ENCODE measurements at regions not wholly inside any gene's neighbourhood (a gene's known extent, or its start where the extent isn't known, plus 50 kb on each side); places are given as distances from the start of the nearest gene placed in this dataset.

GRCh38 chr9:17996728-17997127, 417.9 kb downstream of the SH3GL2 start:
- H2BK20ac ChIP-seq (ENCODE audit: low read depth, low read length): no peak overlapping the region

More at GRCh38 chr9:17996728-17997127, 417.9 kb downstream of the SH3GL2 start:
- Histone ChIP-seq H3K9me3 (ENCODE audit: control insufficient read depth, insufficient read depth, low read length) (no peaks in the 10 kb centered on the region), H3K9me1 (ENCODE audit: insufficient read depth, low read length) (no peaks in the 10 kb centered on the region), H3K18ac (ENCODE audit: low read depth, low read length) (no peak overlapping the region), H3K4me3 (ENCODE audit: insufficient read depth, low read depth, low read length) (no peak overlapping the region), H3K4me1 (ENCODE audit: control insufficient read depth, insufficient read depth, low read length) (no peaks in the 10 kb centered on the region), H3K14ac (replicated peaks; ENCODE audit: low read depth, low read length) (no peak overlapping the region), H3K23ac (ENCODE audit: low read depth, low read length) (no peak overlapping the region), H4K91ac (ENCODE audit: insufficient read depth, low read depth, low read length) (no peak overlapping the region), H2AK9ac (replicated peaks; ENCODE audit: low read depth, low read length, poor library complexity) (no peak overlapping the region), H2AFZ (replicated peaks; ENCODE audit: low read length, poor library complexity) (no peak overlapping the region), H3K56ac (ENCODE audit: extremely low read depth, insufficient read depth, low read length) (no peak overlapping the region), H2AK5ac (ENCODE audit: low read depth, low read length) (no peak overlapping the region), H3K79me1 (ENCODE audit: low read depth in 1 of 2, low read length in 2 of 2) (no peaks in the 10 kb centered on the region), H2BK5ac (ENCODE audit: low read depth, low read length, poor library complexity, severe bottlenecking) (no peak overlapping the region), H3K9ac (ENCODE audit: low read depth, low read length) (no peak overlapping the region), H4K5ac (ENCODE audit: low read depth, low read length) (no peak overlapping the region), H2BK120ac (ENCODE audit: low read depth, low read length) (no peak overlapping the region), H4K20me1 (ENCODE audit: insufficient read depth, low read length) (no peaks in the 10 kb centered on the region), H3K4me2 (ENCODE audit: low read depth, low read length) (no peak overlapping the region), H4K8ac (ENCODE audit: low read depth in 2 of 2, low read length in 2 of 2) (no peak overlapping the region), H3K4ac (ENCODE audit: low read depth, low read length) (no peak overlapping the region), H3K36me3 (ENCODE audit: control insufficient read depth, insufficient read depth, low read length) (no peaks in the 10 kb centered on the region), H3K27ac (ENCODE audit: insufficient read depth, low read length) (no peak overlapping the region), H2BK15ac (ENCODE audit: low read depth, low read length) (no peak overlapping the region), H3K27me3 (ENCODE audit: control insufficient read depth, insufficient read depth, low read length) (no peaks in the 10 kb centered on the region)
- WGBS, 2 experiments (ENCODE audit: extremely low coverage in 2 of 2, insufficient read length in 1 of 2): no CpG with 5 or more reads among the region's 1 CpG
- ChIA-PET CTCF (no interaction called here), POLR2A (ENCODE audit: unreplicated experiment) (no interaction called here)
- ATAC-seq (ENCODE audit: low read depth) (no peak), DNase-seq (no peak)
- in situ Hi-C loops (cut with MboI; ENCODE audit: low sequenced_read_pairs) (no loop called here), intact Hi-C loops (cut with micrococcal nuclease) (no loop called here), dilution Hi-C loops (cut with HindIII; ENCODE audit: low sequenced_read_pairs, unreplicated experiment) (no loop called here)
- no TSS peak for BruUV-seq (replicated peaks)
- TF ChIP-seq MAFK (IDR thresholded peaks at IDR 0.05; ENCODE audit: low read depth, low read length) (no peak), RCOR1 (IDR thresholded peaks at IDR 0.05; ENCODE audit: insufficient replicate concordance, low read length) (no peak), CHD1 (IDR thresholded peaks at IDR 0.05; ENCODE audit: low read depth, low read length) (no peak), FOS (IDR thresholded peaks at IDR 0.05; ENCODE audit: low read depth, low read length) (no peak), CEBPB (IDR thresholded peaks at IDR 0.05; ENCODE audit: low read depth, low read length) (no peak), POLR2A (IDR thresholded peaks at IDR 0.05; ENCODE audit: low read depth, low read length) (no peak), USF2 (IDR thresholded peaks at IDR 0.05; ENCODE audit: low read depth, low read length) (no peak), SMC3 (IDR thresholded peaks at IDR 0.05; ENCODE audit: low read depth, low read length) (no peak), RAD21 (IDR thresholded peaks at IDR 0.05; ENCODE audit: low read length) (no peak), MXI1 (IDR thresholded peaks at IDR 0.05; ENCODE audit: borderline replicate concordance, low read depth, low read length) (no peak), ELK1 (IDR thresholded peaks at IDR 0.05; ENCODE audit: borderline replicate concordance, low read depth, low read length) (no peak)
